ENCODE measurements at regions not wholly inside any gene's neighbourhood (a gene's known extent, or its start where the extent isn't known, plus 50 kb on each side); places are given as distances from the start of the nearest gene placed in this dataset.

DNA sequence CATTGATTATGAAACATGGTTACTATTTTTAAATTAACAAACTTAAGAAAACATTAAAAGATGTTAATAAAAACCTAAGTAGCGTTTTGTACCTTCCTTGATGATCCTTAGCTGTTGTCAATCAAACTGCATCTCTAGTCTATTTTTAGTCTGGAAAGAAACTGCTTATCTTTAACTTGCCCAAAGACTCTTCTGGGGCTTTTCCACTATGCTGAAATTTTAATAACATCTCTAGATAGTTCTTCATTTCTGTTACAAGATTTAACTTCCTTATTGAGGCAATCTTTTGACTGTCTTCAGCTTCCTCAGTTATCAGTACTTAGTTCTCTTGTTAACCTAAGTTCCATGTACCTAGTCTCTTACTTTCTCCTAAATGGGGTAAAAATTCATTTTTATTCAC is 135.9 kb upstream of the HMCN1 start:
- TF ChIP-seq, protein P1, sequence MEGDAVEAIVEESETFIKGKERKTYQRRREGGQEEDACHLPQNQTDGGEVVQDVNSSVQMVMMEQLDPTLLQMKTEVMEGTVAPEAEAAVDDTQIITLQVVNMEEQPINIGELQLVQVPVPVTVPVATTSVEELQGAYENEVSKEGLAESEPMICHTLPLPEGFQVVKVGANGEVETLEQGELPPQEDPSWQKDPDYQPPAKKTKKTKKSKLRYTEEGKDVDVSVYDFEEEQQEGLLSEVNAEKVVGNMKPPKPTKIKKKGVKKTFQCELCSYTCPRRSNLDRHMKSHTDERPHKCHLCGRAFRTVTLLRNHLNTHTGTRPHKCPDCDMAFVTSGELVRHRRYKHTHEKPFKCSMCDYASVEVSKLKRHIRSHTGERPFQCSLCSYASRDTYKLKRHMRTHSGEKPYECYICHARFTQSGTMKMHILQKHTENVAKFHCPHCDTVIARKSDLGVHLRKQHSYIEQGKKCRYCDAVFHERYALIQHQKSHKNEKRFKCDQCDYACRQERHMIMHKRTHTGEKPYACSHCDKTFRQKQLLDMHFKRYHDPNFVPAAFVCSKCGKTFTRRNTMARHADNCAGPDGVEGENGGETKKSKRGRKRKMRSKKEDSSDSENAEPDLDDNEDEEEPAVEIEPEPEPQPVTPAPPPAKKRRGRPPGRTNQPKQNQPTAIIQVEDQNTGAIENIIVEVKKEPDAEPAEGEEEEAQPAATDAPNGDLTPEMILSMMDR (IDR thresholded peaks at IDR 0.05 in 8 of 11, conservative IDR thresholded peaks at IDR 0.05 in 3 of 11), result no peak
- TF ChIP-seq POLR2A (IDR thresholded peaks at IDR 0.05) (no peak), POLR2AphosphoS5 (IDR thresholded peaks at IDR 0.05) (no peak)
- Histone ChIP-seq H3K4me3 (no peak overlapping the region), H3K27ac (peak overlapping the region in 6 of 8 donors; percentile 5 to 58 (median 46)), H3K27me3 (replicated peaks in 1 of 7) (no peaks in the 10 kb centered on the region), H3K36me3 (no peaks in the 10 kb centered on the region), H3K4me1 (peaks cover 0 to 64% (median 12%) of the 10 kb centered on the region in 6 donors), H3K9me3 (no peaks in the 10 kb centered on the region)
- no peak for DNase-seq
- intact Hi-C loops (cut with DNase I; ENCODE audit: low total_unique reads), result no loop called here
- WGBS, 5 donors, result 37 to 51% (median 43%) methylated on average over 1 of the region's 1 CpG

DNA sequence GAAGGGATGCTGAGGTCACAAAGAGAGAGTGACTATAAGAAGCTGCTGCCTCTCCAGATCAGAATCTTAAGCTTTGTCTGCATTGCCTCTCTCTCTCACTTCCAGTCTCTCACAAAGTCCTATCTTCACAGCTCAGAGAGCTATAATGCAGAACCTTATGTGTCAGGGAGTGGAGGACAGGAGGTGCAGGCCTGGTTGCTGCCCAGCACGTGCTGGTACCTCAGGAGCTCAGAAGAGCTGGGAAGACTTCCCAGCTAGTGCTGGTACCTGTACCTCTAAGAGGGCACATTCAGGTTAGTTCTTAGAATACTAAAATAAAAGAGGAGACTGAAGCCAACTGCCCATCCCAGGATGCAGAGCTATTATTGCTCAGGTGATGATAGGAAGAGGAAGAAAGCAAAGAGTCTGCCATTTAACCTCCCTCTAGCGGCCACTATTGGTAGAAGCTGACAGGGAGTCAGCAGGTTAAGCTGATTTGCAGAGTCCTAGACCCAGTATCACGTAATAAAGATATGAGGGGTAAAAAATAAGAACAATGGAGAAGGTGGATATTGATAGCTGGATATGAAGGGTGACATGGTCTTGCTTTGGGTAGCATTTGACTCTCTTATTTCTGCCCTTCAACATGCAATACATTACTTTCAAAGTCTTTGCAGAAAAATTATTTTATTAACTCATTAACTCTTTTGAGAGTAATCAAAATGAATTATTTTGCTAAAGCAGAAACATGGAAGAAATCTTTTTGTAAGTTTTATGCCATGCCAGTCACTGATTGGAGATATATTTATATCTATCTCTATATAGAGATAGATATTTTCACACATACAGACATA is 138.1 kb upstream of the HMCN1 start:
- peaks cover 0 to 48% (median 10%) of the 10 kb centered on the region in 6 donors for H3K4me1 ChIP-seq
- no peaks in the 10 kb centered on the region for H3K36me3 ChIP-seq
- intact Hi-C loops (cut with DNase I; ENCODE audit: low total_unique reads), result no loop called here
- no peaks in the 10 kb centered on the region for H3K27me3 ChIP-seq (replicated peaks in 1 of 7)
- H3K27ac ChIP-seq, result peak overlapping the region in 2 of 8 donors; percentile 28 to 38
- WGBS, 5 donors, result 70 to 75% (median 74%) methylated on average over 3 of the region's 3 CpGs
- no peak for DNase-seq
- H3K9me3 ChIP-seq, result no peaks in the 10 kb centered on the region
- no peak overlapping the region for H3K4me3 ChIP-seq
- TF ChIP-seq, protein P1 (IDR thresholded peaks at IDR 0.05 in 8 of 11, conservative IDR thresholded peaks at IDR 0.05 in 3 of 11), result peak in 10 of 11 experiments; percentile 40 to 75 (median 56)
- TF ChIP-seq POLR2A (IDR thresholded peaks at IDR 0.05), result no peak

DNA sequence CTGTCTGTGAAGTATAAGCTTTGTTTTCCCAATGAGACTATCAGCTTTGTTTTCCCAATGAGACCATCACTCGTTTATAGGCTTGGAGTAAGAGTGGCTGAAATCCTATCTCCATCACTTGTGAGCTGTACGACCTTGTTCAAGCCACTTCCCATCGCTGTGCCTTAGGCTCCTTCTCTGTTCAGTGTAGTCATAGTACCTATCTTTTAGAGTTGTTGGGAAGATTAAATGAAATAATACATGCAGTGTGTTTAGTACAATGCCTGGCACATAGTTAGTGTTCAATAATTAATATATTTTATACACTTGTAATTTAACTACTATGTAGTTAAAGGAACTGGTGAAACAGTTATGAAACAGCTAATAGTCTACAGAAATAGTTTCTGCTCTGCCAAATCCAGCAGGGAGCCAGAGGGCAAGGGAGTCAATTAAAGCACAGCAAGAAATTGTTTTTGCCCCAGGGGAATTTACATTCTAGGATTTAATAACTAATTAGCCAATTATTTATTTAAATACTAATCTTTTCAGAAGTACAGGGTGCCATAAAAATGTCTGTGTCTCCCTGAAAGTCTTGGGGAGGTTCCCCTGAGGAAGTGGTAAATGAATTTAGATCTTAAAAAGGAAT is 139.3 kb upstream of the HMCN1 start:
- Histone ChIP-seq H3K27me3 (replicated peaks in 1 of 7) (no peaks in the 10 kb centered on the region), H3K4me1 (peaks cover 0 to 44% (median 10%) of the 10 kb centered on the region in 6 donors), H3K9me3 (no peaks in the 10 kb centered on the region), H3K27ac (peak overlapping the region in 5 of 8 donors; percentile 12 to 38 (median 30)), H3K4me3 (no peak overlapping the region), H3K36me3 (no peaks in the 10 kb centered on the region)
- TF ChIP-seq, protein P1 (IDR thresholded peaks at IDR 0.05 in 8 of 11, conservative IDR thresholded peaks at IDR 0.05 in 3 of 11), result no peak
- no peak for TF ChIP-seq POLR2A (IDR thresholded peaks at IDR 0.05)
- no peak for TF ChIP-seq POLR2AphosphoS5 (IDR thresholded peaks at IDR 0.05)
- no peak for DNase-seq
- intact Hi-C loops (cut with DNase I; ENCODE audit: low total_unique reads), result no loop called here
- 70 to 84% (median 80%) methylated on average over 3 of the region's 3 CpGs for WGBS, 5 donors

DNA sequence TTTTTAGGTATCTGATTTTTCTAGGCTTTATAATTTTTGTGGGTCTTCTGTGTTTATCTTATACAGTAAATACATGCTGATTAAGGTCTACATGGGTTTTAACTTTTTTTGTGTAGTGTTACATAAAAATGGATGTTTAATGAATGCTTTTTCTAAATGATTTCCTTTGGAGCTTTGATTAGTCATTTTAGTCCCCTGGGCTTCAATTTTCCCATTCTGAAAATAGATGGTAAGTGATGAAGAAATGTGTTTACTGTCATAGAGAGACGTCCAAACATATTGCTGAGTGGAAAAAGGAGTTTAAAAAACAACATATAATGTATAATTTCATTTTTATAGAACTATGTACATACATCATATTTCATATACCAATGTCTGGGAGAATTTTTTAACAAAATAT is 140.9 kb upstream of the HMCN1 start:
- no peak for DNase-seq
- TF ChIP-seq POLR2AphosphoS5 (IDR thresholded peaks at IDR 0.05) (no peak), POLR2A (IDR thresholded peaks at IDR 0.05) (no peak)
- TF ChIP-seq, protein P1 (IDR thresholded peaks at IDR 0.05 in 8 of 11, conservative IDR thresholded peaks at IDR 0.05 in 3 of 11), result no peak
- Histone ChIP-seq H3K4me3 (no peak overlapping the region), H3K36me3 (no peaks in the 10 kb centered on the region), H3K27ac (peak overlapping the region in 1 of 8 donors; percentile 38), H3K27me3 (replicated peaks in 1 of 7) (no peaks in the 10 kb centered on the region), H3K4me1 (peaks cover 0 to 35% (median 5%) of the 10 kb centered on the region in 6 donors), H3K9me3 (no peaks in the 10 kb centered on the region)
- intact Hi-C loops (cut with DNase I; ENCODE audit: low total_unique reads), result no loop called here
- WGBS, 5 donors, result 43 to 64% (median 50%) methylated on average over 1 of the region's 1 CpG
